ENCODE measurements at regions not wholly inside any gene's neighbourhood (a gene's known extent, or its start where the extent isn't known, plus 50 kb on each side); places are given as distances from the start of the nearest gene placed in this dataset.
"Not testable (repeated sequence)": the region's sequence is repeated elsewhere in the genome, so short reads cannot be mapped to it uniquely, and the experiment has no call there.

GRCh38 chr4:116005037-116005805, 891.8 kb upstream of the NDST4 start:
- no peak for DNase-seq

- DNase-seq: no peak
Observed at GRCh38 chr4:116001291-116001690, 887.9 kb upstream of the NDST4 start.

DNA sequence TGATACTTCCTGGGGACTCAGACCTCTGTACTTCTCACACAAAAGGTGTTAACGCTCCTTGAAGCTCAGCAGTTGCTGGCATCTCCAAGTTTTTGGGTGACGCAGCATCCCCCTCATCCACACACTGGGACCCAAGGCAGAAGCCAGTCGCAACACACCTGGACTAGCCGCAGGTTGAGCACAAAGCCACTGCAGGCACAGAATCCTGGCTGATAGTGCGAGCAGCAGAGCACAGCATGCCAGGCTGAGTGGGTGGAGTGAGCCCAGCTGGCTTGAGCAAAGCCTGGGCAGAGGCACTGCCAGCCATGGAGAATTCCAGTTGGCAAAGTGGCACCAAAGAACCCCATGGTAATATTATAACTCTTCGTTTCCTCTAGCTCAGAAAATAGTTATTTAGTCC, 873.2 kb upstream of the NDST4 start:
- no peak for DNase-seq

GRCh38 chr4:115975421-115976001, 862.1 kb upstream of the NDST4 start:
- not testable (repeated sequence) for DNase-seq

DNA sequence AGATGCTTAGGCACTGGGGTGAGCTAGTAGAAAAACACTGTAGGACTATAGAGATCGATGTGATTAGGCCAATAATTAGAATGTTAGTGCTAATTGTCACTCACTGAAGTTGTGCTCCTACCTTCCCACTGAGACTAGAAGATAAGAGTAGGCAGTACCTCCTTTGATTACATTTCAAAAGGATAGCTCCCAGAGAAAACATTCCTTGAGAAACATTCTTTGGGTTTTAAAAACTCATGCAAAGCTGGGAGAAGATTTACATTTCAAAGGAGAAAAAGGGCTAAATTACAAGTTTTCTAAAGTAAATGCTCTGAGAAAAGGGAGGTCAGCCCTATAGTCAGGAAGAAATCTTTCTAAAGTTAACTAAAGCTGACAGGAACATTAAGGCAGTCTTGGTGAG, 860.3 kb upstream of the NDST4 start:
- DNase-seq: no peak

- DNase-seq: no peak
Observed at GRCh38 chr4:115972967-115973366, 859.5 kb upstream of the NDST4 start.

DNA sequence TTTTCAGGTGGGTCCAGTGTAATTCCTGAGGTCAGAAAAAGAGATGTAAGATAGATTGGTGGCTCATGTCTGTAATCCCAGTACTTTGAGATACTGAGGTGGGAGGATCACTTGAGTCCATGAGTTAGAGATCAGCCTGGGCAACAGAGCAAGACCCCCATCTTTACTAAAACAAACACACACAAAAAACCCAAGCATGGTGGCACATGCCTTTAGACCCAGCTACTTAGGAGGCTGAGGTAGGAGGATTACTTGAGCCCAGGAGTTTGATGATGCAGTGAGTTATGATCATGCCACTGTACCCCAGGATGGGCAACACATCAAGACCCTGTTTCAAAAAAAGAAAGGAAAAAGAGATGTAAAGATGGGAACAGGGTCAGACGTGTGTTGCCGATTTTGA, 857.4 kb upstream of the NDST4 start:
- DNase-seq: no peak

DNA sequence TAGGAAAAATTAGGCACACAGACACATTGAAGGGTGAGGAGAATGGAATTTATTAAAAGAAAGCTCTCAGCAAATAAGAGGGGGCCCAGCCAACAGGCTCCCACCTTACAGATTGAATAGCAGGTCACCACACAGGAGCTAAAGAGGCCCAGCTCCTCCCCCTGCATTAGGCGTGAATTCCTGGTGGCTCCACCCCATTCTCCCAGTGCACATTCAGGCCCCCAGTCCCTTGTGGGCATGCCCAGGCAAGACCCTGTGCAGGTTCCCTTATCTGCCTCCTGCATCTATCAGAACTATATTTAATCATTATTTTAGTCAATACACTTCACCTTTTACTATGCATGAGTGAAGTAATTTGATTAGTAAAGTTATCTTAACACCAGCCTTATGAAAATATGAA, 856.3 kb upstream of the NDST4 start:
- no peak for DNase-seq

- DNase-seq: no peak
Observed at GRCh38 chr4:115965588-115965987, 852.2 kb upstream of the NDST4 start.

DNA sequence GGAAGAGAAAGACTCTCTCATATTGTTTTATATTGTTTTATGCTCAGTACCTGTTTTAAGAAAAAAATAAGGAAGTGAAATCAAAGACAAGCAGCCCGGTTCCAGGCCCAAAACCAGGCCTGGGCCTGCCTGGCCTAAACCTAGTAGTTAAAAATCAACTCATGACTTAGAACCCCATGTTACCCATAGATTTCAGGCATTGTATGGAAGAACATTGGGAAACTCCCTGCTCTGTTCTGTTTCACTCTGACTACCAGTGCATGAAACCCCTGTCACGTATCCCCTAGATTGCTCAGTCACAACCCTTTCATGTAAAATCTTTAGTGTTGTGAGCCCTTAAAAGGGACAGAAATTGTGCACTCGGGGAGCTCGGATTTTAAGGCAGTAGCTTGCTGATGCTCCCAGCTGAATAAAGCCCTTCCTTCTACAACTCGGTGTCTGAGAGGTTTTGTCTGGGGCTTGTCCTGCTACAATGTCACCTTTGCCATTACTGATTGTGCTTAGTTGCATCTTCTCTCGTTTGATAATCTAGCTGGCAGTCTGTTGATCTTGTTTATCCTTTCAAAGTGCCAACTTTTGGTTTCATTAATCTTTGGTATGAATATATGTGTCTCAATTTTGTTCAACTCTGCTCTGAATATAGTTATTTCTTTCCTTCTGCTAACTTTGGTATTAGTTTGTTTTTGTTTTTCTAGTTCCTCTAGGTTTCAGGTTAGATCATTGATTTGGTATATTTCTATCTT, 842.8 kb upstream of the NDST4 start:
- not testable (repeated sequence) for DNase-seq

GRCh38 chr4:115950806-115951205, 837.4 kb upstream of the NDST4 start:
- no peak for DNase-seq

DNA sequence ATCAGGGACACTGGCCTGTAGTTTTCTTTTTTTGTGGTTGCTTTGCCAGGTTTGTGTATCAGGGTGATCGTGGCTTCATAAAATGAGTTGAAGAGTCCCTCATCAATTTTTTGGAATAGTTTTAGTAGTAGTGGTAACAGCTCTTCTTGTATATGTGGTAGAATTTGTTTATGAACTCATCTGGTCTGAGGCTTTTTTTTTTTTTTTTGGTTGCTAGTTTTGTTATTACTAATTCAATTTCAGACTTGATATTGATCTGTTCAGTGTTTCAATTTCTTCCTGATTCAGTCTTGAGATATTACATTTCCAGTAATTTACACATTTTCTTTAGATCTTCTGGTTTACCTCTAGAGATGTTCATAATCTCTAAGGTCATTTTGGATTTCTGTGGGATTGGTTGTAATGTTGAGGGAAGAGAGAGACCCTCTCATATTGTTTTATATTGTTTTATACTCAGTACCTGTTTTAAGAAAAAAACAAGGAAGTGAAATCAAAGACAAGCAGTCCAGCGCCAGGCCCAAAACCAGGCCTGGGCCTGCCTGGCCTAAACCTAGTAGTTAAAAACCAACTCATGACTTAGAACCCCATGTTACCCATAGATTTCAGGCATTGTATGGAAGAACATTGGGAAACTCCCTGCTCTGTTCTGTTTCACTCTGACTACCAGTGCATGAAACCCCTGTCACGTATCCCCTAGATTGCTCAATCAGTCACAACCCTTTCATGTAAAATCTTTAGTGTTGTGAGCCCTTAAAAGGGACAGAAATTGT, 836.7 kb upstream of the NDST4 start:
- DNase-seq: not testable (repeated sequence)

DNA sequence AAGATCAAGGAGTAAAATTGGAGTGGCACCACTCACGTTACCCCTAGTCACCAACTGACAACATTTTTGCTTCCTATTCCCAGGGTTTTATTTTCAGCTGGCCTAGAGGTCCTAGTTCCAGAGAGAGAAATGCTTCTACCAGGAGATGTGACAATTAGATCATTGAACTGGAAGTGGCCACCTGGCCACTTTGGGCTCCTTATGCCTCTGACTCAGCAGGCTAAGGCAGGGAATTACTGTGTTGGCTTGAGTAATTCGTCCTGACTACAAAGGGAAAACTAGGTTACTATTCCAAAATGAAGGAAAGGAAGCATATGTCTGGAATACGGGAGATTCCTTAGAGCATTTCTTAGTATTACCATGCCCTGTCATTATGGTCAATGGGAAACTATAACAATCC, 831.6 kb upstream of the NDST4 start:
- no peak for DNase-seq

GRCh38 chr4:115944146-115944905, 830.9 kb upstream of the NDST4 start:
- no peak for DNase-seq

GRCh38 chr4:115938764-115939443, 825.5 kb upstream of the NDST4 start:
- no peak for DNase-seq

- no peak for DNase-seq
Observed at GRCh38 chr4:115929373-115929772, 816.0 kb upstream of the NDST4 start.

- no peak for DNase-seq
Observed at GRCh38 chr4:115927382-115927781, 814.0 kb upstream of the NDST4 start.

DNA sequence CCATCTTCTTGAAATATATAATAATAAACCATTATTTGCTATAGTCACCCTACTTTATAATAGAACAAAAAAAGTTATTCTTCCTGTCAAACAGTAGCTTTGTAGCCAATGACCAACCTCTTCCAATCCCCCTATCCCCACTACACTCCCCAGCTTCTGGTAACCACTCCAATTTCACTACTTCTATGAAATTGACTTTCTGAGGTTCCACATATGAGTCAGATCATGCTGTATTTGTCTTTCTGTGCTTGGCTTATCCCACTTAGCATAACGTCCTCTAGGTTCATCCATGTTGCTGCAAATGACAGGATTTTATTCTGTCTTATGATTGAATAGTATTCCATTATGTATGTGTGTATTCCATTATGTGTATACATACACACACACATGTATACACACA, 809.7 kb upstream of the NDST4 start:
- no peak for DNase-seq

- no peak for DNase-seq
Observed at GRCh38 chr4:115920637-115921036, 807.2 kb upstream of the NDST4 start.

- no peak for DNase-seq
Observed at GRCh38 chr4:115918149-115918548, 804.7 kb upstream of the NDST4 start.

- no peak for DNase-seq
Observed at GRCh38 chr4:115906428-115906827, 793.0 kb upstream of the NDST4 start.

- DNase-seq: no peak
Observed at GRCh38 chr4:115883847-115884246, 770.4 kb upstream of the NDST4 start.
